GM04503 (cell line): ENCODE measurements at regions not wholly inside any gene's neighbourhood (a gene's known extent, or its start where the extent isn't known, plus 50 kb on each side); places are given as distances from the start of the nearest gene placed in this dataset.

ENCODE experiments used
- DNase-seq: peaks from one replicate; pipeline ENCODE4 v3.0.0-alpha.2; 2012; ENCODE audit warnings: low read depth

DNA sequence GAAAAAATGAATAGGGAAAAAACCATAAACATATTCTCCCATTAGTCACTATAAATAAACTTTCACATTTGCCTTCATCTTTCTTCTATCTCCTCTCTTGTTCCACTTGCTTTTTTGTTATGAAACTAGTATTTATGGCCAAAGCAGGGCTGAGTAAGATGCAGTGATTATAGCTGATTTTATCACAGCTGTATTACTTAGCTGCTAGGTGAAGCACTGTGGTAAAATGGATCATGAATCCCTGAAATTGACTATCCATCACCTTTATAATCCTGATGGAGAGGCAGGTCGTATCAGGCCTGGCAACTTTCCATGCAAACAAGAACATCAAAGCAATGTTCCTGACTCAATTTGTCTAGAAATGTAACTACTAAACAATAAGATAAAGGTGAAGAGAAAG, 471.6 kb downstream of the TUSC7 start:
- DNase-seq, result no peak

DNA sequence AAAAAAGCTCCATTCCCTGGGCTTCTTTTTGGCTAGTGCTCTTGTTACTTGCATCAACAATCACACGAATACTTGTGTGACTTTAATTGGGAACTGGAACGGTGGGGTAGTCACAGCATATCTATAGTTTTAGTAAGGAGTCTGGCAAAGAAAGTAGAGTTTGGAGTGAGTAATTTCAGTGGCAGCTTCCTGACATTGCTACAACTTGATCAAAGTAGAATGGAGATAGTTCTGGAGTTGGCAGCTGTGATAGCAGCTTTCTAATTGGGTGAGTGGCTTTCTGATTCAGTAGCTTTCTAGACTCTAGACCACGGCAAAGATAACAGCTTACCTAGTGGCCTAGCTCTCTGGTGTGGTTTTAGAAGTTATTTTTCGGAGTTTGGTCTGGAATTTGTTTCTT, 475.0 kb downstream of the TUSC7 start:
- DNase-seq, result peak; percentile 8

DNA sequence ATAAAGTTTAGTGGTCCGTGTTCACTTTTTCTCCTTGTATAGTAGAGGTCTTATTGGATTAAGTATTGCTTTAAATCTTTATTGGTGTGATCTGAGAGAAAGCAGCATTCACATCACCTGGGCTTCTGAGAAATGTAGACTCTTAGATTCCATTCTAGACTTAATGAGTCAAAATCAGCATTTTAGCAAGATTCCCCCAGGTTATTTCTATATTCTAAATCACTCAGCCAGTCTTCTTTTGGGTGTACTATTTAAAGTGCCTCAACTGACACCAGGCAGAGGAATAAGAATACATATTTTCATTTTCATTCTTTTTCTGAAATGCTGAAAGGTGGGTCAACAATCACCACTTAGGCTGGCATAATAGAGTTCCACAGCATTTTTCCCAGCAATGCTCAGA, 481.7 kb downstream of the TUSC7 start:
- no peak for DNase-seq

DNA sequence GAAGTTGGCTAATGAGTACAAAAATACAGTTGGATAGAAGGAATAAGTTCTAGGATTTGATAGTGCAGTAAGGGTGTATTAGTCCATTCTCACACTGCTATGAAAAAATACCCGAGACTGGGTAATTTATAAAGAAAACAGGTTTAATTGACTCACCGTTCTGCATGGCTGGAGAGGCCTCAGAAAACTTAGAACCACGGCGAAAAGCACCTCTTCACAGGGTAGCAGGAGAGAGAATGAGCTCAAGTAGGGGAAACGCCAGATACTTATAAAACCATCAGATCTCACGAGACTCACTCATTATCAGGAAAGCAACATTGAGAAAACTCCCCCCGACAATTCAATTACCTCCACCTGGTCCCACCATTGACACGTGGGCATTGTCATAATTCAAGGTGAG, 483.3 kb downstream of the TUSC7 start:
- DNase-seq, result no peak

DNA sequence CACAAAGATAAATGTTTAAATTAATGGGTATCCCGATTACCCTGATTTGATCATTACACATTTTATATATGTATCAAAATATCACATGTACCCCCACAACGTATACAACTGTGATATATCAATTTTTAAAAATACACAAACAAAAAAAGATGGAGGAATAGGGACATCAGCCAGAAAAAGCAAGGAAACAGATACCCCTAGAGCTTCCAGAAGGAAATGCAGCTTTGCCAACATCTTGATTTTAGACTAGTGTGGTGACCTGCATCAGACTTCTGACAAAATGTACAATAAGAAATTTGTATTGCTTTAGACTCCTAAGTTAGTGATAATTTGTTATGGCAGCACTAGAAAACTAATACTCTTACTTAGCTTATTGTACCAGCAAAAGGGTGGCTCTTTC, 483.8 kb downstream of the TUSC7 start:
- no peak for DNase-seq

DNA sequence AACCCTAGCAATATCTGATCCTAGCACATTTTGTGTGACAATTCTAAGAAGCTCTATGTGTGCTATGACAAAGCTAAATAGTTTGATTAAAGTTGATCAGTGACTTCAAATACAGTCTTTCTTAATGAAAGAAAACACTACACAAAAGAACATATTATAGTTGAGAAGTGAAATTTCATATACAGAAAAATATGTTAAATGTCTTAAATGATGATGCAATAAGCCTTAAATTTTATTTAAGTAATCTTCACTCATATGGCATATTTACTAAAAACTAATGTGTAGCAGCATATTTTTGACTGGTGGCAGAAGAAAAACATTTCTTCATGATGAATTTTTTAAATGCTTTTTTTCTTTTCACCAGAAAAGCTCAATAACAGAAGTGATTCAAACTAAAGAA, 485.5 kb downstream of the TUSC7 start:
- no peak for DNase-seq

DNA sequence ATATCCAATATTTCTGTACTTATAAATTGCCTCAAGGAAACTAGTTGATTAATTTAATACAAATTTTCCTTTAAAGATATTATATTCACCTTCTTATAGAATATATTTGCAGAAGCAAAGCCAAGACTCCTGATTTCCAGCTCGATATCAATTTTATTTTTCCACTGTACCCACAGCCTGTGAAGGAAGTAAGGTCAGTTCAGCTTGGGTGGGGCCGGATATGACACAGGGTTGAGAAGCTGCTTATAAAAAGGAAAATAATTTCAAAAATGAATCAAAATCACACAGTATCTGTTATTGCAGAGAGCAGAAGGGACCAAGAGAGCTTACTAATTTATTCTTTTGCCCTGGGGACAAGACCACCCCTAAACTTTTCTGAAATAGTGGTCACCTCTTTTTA, 491.4 kb downstream of the TUSC7 start:
- no peak for DNase-seq

DNA sequence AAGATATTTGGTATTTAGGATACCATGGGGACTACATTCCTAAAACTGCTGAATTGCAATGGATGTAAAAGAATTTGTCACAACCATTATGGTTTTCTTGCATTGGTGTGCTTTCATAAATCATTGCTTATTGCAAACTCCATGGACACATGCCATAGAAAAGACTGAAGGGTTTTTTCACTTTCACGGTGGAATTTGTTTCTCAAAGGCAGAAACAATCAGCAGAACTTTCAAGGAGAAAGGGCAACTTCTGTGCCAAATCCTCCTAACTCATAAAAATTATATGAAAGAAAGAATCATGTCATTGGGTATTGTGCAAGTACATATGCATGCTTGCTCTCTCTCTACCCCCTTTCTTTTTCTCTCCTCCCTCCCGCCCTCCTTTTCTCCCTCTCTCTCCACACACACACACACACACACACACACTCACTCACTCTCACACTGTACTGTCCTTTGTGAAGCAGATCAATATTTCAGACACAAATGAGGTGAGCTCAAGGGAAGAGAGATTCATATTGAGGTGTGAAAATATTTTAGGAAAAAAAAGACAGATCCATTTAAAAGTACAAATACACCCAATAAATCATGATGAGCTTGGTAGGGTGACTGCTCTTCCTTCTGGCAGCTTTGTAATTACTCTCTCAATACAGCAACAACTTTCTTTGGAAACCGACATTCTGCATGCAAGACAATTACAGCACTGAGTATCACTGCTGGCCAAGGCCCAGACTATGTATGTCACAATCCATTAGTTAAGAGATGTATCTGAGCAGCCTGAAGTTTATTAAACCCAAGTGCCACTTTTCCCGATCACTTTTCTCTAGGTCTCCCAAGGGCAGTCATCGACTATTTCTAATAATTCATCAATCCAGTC, 492.6 kb downstream of the TUSC7 start:
- no peak for DNase-seq

DNA sequence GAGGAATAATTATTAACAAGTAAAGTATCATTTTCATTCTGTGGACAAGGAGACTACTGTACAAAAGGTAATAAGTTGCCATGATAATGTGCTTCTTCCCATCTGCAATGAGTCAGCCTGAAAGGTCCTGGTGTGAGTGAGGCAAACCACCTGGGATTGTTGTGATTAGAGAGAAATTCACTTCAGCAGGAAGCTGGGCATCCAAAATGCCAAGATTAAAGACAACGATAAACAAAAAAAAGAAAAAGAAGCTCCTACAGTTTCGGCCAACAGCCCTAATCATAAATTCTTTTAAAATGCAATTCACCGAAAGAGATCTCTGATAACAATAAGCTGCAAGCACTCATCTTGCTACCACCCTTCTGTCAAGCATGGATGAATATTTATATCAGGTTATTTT, 507.8 kb downstream of the TUSC7 start:
- DNase-seq, result no peak

DNA sequence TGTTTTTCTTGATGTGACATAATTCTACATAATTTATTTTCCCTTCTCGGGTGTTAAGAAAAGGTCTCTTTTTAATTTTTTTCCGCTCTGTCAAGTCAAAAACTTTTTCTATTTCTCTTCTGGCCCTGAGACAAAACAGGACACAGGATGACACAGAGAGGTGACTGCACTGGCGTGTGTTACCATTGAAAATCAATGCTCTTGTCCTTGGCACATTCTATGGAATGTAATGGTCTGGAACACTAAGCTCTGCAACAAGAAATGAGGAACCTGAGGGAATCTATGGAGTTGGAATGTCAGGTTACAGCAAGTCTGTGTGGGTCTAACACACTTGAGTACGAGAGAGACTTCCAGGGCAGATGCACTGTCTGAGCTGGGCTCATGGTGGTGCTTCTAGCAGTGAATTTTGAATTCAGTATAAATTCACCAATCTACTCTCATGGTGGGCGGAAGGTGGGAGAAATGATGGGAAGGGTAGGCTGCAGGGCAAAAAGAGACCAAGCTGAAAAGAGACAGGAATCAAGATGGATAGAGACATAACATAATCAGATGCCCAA, 508.3 kb downstream of the TUSC7 start:
- DNase-seq, result no peak

DNA sequence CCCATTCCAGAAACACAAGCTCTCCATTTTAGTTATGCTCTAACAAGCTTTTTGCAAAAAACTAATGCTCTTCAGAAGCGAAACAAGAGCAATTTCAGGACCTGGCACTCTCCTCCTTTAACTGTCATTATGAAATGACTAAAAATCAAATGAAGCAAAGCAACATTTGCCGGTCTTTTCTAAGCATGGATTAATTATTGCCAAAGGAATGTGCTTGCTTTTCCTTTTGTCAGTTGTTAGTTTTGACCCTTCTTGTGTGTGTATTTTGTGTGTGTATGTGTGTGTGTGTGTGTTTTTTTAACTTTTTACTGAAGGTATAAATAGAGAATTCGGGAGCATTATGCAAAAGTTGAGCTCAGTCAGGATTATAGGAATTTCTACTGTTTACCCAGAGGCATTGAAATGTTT, 509.1 kb downstream of the TUSC7 start:
- no peak for DNase-seq

DNA sequence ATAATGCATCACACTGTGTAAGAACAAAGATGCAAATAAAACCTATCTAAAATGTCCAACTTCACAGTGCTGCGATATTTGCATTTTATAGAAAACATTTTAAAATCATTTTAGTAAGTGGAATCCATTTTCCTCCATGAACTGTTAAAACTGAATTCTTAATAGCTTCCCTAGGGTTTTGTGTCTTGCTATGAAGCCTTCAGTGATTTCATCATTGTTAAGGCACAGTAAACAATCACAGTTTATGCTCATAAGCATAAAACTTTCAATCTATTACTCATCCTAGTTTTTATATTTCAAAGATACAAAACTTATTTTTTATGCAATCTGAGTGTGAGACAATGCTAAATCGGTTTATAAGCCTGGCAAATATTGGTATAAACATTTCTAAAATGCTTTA, 509.7 kb downstream of the TUSC7 start:
- DNase-seq, result no peak

DNA sequence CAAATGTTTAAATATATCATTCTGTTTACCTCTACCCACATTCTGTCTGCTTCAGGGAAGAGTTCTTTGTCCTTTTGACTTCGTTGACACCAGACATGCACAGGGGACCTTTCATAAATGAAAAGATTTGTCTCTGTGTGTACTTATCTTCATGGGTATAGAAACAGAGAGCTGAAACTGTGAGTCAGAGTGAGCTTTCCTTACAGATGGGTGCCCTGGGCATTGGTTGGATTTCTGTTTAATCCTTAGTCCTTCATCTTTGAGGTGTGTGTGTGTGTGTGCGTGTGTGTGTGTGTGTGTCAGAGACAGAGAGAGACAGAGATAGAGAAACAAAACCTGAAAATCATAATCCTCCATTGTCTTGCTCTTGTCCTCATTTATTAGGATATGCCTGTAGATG, 517.4 kb downstream of the TUSC7 start:
- DNase-seq, result no peak

DNA sequence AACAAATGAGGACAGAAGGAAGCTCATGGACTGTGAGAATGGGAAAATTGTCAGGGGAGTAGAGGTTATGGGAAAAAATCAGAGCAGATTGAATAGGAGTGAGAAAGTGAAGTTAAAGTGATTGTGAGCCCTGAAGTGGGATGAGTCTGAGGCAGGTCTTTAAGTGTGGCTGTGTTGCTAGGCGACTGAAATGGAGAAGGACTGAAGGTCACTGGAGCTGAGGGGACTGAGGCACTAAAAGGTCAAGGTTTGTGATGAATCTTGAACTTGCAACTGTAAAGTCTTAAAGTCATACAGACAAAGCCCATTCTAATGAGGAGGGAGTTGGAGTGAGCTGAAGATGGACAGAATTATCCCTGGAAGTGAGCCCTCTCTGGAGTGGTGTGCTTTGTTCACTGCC, 518.9 kb downstream of the TUSC7 start:
- DNase-seq, result no peak

DNA sequence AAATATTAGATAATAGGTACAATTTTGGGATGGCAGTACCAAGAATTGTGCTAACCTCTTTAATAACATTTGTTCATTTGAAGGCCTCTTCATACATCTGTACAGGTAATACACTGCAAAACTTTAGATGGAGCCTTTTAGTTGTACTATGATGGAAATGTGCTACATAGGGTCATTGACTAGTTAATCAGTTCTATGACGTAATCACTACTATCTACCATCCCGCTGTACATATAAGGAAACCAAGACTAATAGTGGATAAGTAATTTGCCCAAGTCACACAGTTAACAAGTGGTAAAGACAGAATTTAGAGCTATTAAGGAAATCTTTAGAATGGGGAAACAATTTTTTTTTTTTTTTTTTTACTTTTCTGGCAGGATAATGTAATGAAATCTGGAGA, 521.3 kb downstream of the TUSC7 start:
- DNase-seq, result no peak

DNA sequence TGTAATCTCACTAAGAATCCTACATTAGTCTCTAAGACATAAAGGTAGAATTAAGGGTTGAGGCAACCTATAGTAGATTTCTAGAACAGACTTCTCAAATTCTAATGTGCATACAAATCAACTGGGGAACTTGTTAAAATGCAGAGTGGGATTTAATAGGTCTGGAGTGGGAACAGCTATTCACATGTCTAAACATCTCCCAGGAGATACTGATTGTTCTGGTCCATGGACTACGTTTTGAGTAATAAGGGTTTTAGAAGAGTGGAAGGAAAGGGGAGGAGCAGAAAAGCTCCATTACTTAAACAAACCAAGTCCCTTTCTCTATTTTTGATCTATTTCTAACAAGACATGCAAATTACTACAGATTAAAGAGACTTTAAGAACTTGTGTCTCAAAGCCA, 524.8 kb downstream of the TUSC7 start:
- DNase-seq, result no peak

DNA sequence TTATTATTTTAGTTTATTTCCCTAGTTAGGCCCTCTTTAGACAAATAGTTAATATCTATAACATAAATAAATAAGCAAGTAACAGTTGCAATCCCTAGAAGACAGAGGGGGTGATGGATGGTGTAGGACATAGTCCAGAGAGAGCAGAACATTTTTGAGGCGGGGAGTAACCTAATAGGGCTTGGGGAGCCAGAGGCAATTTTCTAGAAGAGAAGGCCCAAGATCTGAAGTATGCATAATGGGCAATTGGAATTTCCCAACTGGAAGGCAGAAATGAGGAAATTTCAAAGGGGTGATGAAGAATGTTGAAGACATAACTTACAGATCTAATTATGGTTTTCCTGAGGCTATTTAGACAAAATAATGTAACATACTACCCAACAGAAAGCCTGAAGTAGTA, 525.7 kb downstream of the TUSC7 start:
- no peak for DNase-seq

DNA sequence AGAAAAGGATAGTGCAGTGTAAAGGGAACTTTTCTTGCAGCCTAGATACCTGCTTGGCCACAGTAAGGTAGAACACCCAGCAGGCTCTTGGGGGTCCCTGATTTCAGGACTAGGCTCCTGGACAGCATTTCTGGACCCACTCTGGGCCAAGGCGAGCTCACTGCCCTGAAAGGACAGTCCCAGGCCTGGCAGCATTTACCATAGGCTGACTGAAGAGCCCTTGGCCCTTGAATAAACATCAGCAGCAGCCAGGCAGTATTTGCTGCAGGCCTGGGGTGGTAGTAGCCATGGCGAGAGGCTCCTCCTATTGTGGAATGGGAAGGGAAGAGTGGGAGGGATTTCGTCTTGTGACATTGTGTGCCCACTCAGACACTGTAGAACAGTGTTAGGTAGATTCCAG, 529.2 kb downstream of the TUSC7 start:
- DNase-seq, result no peak

DNA sequence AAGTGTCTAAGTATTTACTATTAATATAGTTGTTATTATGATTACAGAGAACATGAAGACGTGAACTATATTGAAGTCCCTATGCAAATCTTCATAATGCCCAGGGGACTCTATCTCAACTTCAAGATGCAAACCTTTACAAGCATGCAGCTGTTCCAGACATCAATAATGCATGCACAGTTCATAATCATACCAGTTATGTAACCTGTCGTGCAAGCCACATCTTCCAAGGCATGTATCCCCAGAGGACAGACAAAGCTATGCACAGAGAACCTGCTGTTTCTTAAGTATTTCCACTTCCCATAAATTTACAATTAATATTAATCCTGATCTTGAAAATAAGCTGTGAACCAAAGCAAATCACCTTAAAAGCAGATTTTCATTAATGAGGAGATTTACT, 534.1 kb downstream of the TUSC7 start:
- no peak for DNase-seq

DNA sequence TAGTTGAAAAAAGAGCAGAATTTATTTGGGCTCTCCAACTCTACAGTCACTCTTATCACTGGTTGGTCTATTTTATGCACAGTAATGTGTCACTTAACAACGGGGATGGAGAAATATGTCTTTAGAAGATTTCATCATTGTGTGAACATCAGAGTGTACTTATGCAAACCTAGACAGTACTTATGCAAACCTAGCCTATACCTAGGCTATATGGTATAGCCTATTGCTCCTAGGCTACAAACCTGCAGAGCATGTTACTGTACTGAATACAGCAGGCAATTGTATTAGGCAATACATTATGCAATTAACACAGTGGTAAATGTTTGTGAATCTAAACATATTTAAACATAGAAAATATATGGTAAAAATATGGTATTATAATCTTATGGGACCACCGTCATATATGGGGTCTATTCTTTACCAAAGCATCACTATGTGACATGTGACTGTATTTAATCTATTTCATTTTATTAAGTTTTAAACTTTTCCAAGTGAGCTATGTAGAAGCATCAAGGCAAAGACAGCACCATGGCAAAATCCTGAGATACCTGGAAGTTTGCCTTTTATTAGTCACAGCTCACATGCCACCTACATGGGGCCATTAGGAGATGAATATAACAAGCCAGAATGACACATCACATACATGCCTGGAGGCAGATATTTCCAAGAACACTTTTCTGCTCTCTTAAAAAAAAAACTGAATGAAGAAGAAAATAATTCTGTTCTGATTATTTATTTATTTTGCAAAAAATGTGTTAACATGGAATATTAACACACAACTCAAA, 537.4 kb downstream of the TUSC7 start:
- DNase-seq, result no peak

DNA sequence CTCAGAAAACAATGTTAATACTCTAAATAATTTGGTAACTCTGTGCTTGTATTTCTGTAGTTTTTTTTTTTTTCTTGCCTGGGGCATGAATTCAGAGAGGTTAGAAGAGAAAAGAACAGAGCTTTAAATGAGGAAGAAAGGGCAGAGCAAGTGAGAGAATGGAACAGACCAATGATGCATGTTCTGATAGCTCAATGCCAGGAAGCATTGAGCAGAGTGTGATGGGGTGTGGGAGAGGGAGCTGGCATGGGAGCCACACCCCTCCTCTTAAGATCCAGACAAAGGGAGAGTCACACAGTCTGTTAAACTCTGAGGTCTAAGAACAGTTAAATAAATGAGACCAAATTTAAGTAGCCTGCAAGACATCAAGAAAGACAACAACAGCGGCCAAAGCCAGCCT, 538.6 kb downstream of the TUSC7 start:
- no peak for DNase-seq

DNA sequence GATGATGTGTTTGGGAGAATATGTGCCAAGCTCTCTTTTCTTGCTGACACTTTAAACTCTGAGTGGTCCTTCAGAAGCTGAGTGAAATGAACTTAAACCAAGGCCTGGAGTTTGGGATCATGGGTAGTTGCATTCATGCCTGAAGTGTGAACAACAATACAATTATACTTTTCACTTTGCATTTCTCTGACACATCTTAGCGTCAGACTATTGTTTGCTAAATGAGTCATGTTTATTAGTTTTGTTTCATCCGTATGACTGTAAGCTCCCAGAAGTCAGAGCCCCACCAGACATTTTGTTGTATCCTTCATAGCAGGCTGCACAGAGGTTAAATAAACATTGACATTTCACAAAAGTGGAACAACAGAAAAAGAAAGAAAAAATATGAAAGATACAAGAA, 542.6 kb downstream of the TUSC7 start:
- DNase-seq, result no peak

DNA sequence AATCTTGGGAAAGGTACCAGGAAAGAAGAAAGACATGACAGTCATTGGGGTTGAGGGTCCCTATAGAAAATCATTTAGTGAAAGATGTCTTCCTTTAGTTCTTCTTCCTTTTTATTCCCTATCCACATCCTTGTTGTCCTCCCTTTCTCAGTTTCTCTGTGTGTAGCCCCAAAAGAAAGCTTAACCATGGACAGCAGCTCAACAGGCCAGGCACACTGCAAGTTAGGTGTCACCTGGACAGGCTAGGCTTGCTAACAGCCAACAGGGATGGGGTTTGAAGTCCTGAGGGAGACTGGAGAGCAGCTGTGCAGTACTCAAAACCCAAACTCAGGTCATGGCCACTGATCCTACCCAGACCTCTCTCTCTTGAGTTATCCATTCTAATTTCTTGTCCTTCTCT, 543.1 kb downstream of the TUSC7 start:
- DNase-seq, result no peak
